ENCODE measurements at regions not wholly inside any gene's neighbourhood (a gene's known extent, or its start where the extent isn't known, plus 50 kb on each side); places are given as distances from the start of the nearest gene placed in this dataset.
"Not testable (repeated sequence)": the region's sequence is repeated elsewhere in the genome, so short reads cannot be mapped to it uniquely, and the experiment has no call there.

DNA sequence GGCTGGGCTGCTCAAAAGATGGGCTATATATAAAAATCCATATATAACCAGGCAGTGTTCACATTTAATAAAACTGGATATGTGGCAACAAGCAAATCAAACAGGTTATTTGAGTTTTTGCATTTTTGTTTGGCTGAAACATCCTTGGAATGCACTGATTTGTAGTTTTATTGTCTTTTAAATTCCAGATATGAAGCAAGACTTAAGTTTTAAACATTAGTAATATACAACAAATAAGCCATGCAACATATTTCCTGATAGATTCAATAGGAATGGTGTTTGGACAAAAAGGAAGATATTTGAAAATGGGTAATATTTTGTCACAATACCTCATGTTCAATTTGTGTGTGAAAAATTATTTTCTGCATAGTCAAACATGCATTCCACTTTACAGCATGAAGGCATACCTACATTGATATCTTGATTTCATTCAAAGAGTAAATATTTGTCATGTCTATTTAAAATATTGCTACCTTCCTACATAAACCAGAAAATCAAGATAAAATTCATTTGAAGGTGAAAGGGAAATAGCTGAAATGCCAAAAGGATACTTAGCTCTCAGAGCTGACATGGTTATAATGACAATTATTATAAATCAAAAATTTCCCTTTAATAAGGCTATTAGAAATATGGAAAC is 132.3 kb upstream of the NETO1 start:
- no peak for DNase-seq (ENCODE audit: low read depth in 2 of 2)

DNA sequence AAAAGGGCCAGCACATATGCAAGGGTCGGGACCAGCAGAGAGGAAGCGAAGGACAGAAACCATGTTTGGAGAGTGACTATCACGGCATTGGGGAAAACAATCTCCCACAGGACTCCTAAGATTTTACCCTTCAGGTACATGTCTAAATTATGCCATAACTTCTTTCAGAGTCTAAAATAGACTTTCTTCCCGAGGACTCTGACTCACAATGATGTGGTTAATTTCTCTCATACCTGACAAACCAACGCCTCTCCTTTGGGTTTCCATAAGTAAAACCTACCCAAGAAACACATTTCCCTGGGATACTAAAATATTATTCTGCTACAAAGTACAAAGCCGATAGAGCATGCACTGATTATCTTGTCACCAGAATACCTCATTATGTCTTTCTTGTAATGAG is 127.8 kb upstream of the NETO1 start:
- no peak for DNase-seq (ENCODE audit: low read depth in 2 of 2)

DNA sequence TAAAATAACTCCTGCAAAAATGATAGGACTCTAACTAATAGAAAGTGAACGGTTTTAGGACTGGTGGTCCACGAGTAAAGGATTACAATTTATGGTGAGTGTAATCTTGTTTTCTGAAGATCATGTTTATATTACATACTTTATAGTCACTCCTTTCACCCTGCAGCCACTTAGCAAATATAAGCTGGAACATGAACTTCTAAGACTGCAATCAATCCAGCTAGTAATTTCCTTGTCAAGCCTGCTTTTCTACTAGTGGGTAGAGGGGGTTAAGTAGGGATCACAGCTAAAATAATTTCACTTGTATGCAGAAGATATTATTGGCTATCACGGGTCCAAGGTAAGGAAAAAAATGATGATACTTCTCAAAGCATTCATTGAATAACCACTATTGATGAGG is 125.5 kb upstream of the NETO1 start:
- DNase-seq (ENCODE audit: low read depth in 2 of 2): no peak

DNA sequence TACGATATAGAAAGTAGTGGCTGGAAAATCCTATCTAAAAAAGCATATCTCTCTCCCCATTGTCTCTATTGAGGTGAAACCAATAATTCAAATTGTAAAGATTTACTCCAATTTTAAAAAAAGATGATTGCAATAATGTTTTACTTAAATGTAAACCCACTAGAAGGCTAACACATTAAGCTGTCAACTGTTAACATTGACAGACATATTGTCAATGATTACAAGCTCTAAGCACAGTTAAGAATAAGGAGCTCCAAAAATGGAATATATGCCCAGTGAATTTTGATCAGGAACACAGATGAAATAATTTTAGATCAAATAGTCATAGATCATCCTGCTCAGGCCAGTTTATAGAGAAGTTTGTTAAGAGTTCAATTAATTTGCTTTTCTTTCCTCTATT is 123.6 kb upstream of the NETO1 start:
- no peak for DNase-seq (ENCODE audit: low read depth in 2 of 2)

DNA sequence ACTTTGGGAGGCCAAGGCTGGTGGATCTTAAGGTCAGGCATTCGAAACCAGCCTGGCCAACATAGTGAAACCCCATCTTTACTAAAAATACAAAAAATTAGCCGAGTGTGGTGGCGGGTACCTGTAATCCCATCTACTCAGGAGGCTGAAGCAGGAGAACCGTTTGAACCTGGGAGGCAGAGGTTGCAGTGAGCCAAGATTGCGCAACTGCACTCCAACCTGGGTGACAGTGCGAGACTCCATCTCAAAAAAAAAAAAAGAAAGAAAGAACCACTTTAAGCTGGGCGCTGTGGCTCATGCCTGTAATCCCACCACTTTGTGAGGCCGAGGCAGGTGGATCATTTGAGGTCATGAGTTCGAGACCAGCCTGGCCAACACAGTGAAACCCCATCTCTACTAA is 119.8 kb upstream of the NETO1 start:
- DNase-seq (ENCODE audit: low read depth in 2 of 2): not testable (repeated sequence)

DNA sequence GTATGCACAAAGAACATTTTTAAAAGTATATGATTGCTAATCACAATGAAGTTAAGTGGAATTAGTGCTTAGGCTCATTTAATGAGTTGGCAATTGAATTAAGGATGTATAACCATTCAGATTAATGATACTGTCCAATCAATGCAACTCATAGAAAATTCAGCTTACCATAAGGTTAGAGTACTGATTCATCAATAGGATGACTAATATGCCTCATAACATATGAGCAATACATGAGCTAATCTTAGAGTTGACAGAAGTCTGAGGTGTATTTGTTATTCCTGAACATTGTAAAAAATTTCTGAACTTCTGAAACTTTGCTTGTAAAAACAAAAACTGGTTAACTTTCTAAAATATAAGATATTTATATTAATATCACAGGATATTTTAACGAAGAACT is 118.3 kb upstream of the NETO1 start:
- no peak for DNase-seq (ENCODE audit: low read depth in 2 of 2)

DNA sequence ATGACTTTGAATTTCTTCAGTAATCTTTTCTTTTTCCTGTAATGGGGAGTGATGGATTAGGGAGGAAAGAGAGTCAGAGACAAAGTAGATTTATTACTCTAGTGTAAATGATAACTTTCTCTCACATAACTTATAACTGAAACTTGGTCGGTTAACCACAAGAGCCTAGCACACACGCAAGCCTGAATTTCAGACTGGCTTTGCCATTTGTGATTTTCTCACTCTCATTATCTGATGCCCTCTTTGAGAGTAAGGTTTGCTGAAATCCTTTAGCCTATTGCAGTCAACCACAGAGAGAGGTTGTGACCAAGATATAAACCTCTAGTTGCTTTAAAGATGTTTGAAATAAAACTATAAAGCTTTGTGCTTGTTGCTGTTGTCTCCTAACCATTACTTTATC is 117.9 kb upstream of the NETO1 start:
- DNase-seq (ENCODE audit: low read depth in 2 of 2): no peak

DNA sequence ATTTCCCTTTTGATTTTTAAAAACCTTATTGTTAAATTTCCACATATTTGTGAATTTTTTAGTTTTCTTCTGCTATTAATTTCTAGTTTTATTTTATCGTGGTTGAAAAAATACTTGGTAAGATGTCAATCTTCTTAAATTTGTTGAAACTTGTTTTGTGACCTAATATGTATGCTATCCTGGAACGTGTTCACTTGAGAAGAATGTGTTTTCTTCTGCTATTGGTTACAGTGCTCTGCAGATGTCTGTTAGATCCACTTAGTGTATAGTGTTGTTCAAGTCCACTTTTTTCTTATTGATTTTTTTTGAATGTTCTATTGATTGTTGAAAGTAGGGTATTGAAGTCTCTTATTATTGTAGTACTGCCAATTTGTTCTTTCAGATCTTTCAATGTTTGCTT is 116.5 kb upstream of the NETO1 start:
- DNase-seq (ENCODE audit: low read depth in 2 of 2): no peak

DNA sequence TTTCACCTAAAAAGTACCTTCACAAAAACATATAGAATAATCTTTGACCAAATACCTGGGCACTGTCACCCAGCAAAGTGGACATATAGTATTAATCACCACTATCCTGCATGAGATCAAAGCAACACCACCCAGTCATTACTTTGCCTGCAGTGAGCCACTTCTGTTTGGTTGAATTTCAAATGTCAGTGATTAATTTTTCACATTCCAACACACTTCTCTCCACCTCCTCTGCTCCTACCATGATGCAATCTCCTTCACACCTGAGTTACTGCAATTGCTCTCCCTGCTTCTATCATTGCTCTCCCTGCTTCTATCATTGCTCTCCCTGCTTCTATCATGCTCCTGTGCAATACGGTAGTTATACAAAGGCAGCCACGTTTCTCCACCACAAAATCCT is 106.1 kb upstream of the NETO1 start:
- DNase-seq (ENCODE audit: low read depth in 2 of 2): no peak

DNA sequence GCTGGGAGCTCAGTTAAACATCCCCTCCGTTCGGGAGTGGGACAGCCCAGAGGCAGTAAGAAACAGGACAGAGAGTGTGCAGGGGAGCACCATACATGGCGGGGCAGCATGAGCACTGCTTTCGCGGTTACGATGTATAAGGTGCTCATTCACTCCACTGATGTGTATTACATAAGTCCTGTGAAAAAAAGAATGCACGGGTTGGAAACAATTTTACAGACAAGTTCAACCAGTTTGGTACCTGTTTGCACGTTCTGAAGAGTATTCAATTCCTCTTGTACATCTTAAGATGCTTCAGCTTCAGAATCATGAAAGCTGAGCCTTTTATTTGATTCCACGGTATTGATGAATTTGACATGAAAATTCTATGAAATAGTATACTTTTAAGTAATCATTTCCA is 97.8 kb upstream of the NETO1 start:
- no peak for DNase-seq (ENCODE audit: low read depth in 2 of 2)

DNA sequence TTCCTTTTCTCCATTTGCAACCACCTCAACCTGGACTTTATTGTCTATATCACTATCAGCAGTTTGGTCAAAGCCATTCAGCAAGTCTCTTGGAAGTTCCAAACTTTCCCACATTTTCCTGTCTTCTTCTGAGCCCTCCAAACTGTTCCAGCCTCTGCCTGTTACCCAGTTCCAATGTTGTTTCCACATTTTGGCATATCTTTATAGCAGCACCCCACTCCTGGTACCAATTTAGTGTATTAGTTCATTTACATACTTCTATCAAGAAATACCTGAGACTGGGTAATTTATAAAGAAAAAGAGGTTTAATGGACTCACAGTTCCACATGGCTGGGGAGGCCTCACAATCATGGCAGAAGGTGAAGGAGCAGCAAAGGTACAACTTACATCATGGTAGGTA is 90.4 kb upstream of the NETO1 start:
- DNase-seq (ENCODE audit: low read depth in 2 of 2): not testable (repeated sequence)

DNA sequence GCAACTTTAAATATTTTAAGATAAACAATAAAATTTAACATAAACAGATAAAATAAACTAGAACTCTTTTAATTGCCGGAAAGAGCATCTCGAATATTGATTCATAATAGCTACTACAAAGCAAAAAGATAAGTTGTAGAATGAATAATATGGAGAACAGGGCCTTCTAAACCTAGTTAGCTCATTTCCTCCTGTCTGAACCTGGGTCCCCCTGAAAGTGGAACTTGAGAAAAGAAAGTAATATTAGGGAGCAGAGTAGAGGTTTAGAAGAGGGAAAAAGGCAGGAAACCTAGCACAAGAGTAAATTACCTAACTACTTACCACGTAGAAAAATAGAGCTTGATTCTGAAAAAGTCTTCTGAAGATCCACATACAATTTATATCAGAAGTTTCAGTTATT is 80.7 kb upstream of the NETO1 start:
- DNase-seq (ENCODE audit: low read depth in 2 of 2): no peak

DNA sequence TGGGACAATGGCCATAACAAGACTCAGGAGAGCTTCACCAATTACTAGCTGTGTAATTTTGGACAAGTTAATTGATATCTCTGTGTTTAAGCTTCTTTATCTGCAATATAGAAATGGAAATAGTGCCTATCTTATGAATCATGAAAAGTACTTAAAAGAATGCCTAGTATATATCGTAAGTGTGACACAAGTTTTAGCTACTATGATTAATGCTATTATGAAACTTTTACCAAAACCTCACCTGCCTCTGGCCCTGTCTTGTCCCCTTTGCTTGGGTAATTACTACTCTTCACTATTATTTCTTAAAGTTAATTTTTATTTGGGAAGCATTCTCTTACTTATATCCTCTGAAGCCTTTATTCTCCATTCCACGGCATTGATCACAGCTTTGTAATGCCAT is 75.0 kb upstream of the NETO1 start:
- DNase-seq (ENCODE audit: low read depth in 2 of 2): no peak

DNA sequence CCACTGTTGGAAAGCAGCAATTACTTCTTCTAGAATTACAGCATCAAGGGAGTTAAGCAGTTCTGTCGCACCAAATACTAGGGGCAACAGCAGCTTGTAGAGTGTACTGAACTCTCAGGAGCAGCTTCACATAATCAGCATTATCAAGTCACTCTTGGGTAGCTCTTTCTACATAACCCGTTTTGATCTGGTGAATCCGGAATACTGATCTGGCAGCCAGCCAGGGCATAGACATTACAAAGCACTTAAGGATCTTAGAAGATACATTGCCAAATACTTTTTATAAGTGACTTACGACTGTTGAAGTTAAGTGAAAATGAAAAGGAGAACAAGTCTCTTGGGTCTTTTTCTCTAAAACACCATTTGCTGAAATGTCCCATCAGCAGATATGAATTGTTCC is 73.2 kb upstream of the NETO1 start:
- DNase-seq (ENCODE audit: low read depth in 2 of 2): no peak

DNA sequence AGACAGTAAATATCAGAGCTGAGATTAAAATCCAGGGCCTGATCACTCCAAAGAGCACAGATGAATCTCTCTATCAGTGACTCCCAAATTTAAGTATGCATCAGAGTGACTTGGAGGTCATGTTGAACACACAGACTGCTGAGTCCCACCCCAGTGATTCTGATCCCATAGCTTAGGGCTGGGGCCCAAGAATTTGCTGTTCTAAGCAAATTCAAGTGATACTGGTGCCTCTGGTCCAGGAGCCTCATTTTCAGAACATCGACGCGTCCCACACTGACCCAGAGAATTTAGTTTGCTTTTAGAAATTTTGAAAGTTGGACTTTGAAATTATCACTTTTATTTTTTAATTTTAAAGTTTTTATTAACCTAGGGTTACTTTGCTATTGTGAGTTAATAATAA is 72.7 kb upstream of the NETO1 start:
- DNase-seq (ENCODE audit: low read depth in 2 of 2): no peak

DNA sequence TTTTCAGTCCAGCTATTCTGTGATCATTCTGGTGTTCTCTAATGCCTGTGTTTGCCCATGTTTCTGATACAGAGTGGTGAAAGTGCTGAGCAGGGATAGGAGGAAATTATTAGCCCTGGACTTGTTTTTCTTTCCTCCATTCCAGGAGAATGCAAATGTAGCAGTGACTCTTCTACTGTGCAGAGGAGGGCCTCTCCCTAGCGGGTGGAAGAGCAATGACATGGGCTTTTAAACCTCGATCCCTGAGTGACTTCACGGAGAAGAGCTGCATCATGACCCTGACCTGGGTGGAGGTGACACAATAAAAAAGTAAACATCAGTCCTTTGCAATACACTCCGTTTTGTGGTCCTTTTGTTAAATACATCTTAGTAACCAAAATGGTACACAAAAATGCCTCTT is 68.0 kb upstream of the NETO1 start:
- DNase-seq (ENCODE audit: low read depth in 2 of 2): no peak

DNA sequence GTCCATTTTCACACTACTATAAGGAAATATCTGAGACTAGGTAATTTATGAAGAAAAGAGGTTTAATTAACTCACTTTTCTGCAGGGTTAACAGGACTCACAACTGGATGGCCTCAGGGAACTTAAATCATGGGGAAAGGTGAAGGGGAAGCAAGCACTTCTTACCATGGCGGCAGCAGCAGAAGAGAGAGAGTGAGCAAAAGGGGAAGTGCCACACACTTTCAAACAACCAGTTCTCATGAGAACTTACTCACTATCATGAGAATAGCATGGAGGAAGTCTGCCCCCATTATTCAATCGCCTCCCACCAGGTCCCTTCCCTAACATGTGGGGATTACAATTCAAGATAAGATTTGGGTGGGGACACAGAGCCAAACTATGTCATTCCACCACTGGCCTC is 55.1 kb upstream of the NETO1 start:
- DNase-seq (ENCODE audit: low read depth in 2 of 2): no peak
